G401.6 (cell line): ENCODE measurements at regions not wholly inside any gene's neighbourhood (a gene's known extent, or its start where the extent isn't known, plus 50 kb on each side); places are given as distances from the start of the nearest gene placed in this dataset.
"Not testable (repeated sequence)": the region's sequence is repeated elsewhere in the genome, so short reads cannot be mapped to it uniquely, and the experiment has no call there.

Experiments
- FAIRE-seq: peaks from 2 replicates; lab custom pipeline; 2012; peaks lifted over from hg19 to GRCh38; lab: Jason Lieb, UNC

- FAIRE-seq, result no peak
Observed at GRCh38 chr12:25876383-25877045, 82.0 kb upstream of the RASSF8 start.

GRCh38 chr12:25877446-25877845, 81.0 kb upstream of the RASSF8 start:
- FAIRE-seq, result no peak

GRCh38 chr12:25882266-25882665, 76.2 kb upstream of the RASSF8 start:
- FAIRE-seq, result no peak

GRCh38 chr12:25883026-25883916, 75.2 kb upstream of the RASSF8 start:
- no peak for FAIRE-seq

- no peak for FAIRE-seq
Observed at GRCh38 chr12:25884024-25884919, 74.2 kb upstream of the RASSF8 start.

- no peak for FAIRE-seq
Observed at GRCh38 chr12:25884920-25885234, 73.6 kb upstream of the RASSF8 start.

GRCh38 chr12:25886396-25886795, 72.1 kb upstream of the RASSF8 start:
- no peak for FAIRE-seq

- FAIRE-seq, result no peak
Observed at GRCh38 chr12:25887367-25887766, 71.1 kb upstream of the RASSF8 start.

GRCh38 chr12:25889185-25889584, 69.3 kb upstream of the RASSF8 start:
- FAIRE-seq, result no peak

GRCh38 chr12:25891095-25891494, 67.4 kb upstream of the RASSF8 start:
- not testable (repeated sequence) for FAIRE-seq

- FAIRE-seq, result no peak
Observed at GRCh38 chr12:25894759-25895158, 63.7 kb upstream of the RASSF8 start.

GRCh38 chr12:25896981-25897380, 61.5 kb upstream of the RASSF8 start:
- FAIRE-seq, result no peak

- FAIRE-seq, result no peak
Observed at GRCh38 chr12:25903603-25904245, 54.8 kb upstream of the RASSF8 start.

- FAIRE-seq, result no peak
Observed at GRCh38 chr12:25904442-25904841, 54.0 kb upstream of the RASSF8 start.

- FAIRE-seq, result no peak
Observed at GRCh38 chr12:25906651-25907340, 51.7 kb upstream of the RASSF8 start.
